GM19468 (cell line): ENCODE measurements at regions not wholly inside any gene's neighbourhood (a gene's known extent, or its start where the extent isn't known, plus 50 kb on each side); places are given as distances from the start of the nearest gene placed in this dataset.

Experiments used
- ATAC-seq: cut with Tn5 transposase; IDR thresholded peaks from one replicate; pipeline ENCODE4 v1.9.1; 2021; ENCODE audit warnings: mild to moderate bottlenecking, moderate library complexity, moderate number of reproducible peaks; ENCODE audit not compliant: unreplicated experiment; ENCODE audit errors: extremely low read depth

DNA sequence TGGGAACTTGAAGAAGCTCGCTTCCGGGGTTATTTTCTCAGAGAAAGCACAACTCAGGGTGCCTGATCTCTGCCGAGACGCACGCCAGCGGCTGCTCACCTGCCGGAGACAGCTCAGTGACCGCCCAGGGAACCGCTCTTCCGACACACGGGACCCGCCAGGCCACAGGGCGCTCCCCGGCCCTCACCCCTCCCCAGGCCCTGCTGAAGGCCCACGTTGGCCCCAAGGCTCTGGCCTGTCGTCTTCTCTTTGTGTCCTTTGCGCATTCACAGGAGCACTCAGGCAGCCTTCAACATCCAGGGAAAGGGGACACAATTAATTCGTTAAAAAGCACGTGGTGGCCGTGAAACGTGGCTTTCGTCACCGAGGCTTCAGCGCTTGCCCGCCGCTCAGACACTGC is 276.3 kb upstream of the SALL3 start:
- ATAC-seq: no peak

GRCh38 chr18:78704971-78705461 is 274.6 kb upstream of the SALL3 start:
- ATAC-seq: no peak

DNA sequence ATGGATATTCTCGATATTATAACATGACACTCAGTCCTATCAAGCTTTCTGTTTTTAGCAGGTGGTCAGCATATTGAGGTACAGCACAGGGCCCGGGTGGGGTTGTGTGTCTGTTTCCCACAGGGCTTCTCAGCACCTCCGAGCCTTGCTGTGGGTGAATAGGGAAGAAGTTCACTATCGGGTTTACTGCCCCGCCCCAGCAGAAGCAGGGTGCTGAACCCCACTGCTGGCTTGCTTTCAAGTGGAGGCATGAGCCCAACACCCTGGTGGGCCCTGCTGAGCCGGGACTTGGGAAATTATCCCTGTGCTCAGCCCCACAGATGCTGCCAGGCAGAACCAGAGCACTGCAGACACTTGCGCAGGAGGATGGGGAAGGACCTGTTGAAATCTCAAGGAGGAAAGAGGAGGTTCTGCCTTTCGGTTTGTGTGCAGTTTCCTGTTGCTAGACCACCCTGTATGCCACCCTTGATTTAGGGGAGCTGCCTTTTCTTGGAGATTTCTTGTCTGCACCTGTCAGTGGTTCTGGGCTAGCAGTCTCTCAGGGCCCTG is 270.3 kb upstream of the SALL3 start:
- ATAC-seq: no peak

DNA sequence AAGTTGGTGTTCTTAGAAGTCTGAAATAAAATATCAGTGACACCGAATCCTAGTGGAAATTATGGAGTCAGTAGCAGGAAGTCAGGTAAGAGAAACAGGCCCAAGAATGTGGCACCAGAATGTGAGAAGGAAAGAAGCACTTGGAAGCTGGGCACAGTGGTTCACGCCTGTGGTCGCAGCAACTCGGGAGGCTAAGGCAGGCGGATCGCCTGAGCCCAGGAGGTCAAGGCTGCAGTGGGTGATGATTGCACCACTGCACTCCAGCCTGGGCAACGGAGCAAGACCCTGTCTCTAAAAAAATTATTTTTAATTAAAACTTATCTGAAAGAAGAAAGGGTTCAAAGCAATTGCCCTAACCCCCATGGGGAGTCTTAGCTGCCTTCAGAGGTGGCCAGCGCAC is 268.3 kb upstream of the SALL3 start:
- no peak for ATAC-seq

DNA sequence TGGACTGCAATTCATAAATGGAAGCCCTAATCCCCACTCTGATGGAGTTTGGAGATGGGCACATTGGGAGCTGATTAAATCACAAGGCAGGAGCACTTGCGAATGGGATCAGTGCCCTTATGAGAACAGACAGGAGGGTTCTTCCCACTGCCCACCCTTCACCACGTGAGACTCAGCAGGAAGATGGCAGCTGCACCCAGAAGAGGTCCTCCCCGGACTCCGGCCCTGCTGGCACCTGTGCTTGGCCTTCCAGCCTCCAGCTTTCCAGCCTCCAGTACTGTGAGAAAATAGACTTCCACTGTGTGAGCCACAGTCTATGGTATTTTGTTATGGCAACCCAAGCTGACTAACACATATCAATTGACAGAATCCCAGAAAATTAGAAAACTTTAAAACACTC is 267.6 kb upstream of the SALL3 start:
- ATAC-seq: no peak

- no peak for ATAC-seq
Observed at GRCh38 chr18:78713069-78713468, 266.5 kb upstream of the SALL3 start.

DNA sequence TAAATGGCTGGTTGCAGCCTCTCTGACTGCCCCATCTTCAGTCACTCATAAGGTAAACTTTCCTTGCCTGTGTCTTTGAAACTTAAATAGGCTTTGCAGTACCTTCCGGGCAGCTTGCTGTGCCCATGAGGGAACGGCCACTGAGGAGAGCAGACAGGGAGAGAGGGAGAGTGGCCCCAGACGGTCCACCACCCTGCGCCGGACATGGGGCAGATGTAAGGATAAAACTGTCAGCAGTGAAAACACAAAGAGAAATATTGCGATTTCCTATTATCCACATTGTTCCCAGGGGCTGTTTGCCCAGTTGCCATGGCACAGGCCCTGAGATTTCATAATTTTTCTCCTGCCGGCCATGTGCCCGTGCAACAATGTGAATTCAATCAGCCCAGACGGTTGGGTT is 265.9 kb upstream of the SALL3 start:
- ATAC-seq: no peak

DNA sequence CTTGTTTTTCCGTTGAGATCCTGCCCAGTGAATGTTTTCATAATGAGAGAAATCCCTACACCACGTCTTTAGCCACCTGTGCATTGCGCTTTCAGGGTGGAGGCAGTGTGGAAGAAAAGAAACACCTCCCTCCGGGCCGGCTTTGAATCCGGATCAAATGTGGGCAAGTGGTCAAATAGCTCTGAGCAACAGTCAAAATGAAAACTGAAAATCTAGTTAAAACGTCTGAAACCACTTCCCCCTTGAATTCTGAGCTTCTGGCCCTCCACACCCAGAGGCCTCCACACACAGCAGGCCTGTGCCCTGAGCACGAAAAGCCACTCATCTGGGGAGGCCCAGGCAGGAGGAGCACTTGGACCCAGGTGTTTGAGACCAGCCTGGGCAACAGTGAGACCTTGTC is 263.6 kb upstream of the SALL3 start:
- no peak for ATAC-seq

DNA sequence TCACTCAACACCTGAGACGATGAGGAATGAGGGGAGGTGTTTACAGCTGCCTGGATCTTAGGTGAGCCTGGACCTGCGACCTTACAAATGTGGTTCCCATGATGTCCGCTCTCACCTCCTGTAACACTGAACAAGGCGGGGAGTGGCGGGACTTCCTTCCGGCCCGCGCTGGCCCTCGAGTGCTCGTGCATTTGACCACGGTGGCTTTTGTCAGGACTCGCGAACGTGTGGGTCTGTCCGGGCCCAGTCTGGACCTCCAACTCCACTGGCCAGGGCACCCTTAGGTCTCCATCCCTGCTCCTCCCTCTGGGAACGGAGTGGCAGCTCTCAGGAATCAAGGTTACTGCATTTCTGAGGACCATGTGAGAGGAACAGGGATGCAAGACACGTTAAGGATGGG is 263.0 kb upstream of the SALL3 start:
- ATAC-seq: no peak

DNA sequence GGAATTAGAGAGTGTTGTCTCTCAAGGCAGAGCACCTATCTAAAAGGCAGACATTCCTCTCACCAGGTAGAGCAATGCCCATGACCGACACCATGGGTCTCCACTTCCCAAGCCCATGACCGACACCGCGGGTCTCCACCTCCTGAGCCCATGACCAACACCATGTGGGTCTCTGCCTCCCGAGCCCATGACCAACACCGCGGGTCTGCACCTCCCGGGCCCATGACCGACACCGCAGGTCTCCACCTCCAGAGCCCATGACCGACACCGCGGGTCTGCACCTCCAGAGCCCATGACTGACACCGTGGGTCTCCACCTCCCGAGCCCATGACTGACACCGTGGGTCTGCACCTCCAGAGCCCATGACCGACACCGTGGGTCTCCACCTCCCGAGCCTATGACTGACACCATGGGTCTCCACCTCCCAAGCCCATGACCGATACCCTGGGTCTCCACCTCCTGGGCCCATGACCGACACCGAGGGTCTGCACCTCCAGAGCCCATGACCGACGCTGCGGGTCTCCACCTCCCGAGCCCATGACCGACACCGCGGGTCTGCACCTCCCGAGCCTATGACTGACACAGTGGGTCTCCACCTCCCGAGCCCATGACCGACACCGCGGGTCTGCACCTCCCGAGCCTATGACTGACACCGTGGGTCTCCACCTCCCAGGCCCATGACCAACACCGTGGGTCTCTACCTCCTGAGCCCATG is 262.4 kb upstream of the SALL3 start:
- ATAC-seq: no peak

DNA sequence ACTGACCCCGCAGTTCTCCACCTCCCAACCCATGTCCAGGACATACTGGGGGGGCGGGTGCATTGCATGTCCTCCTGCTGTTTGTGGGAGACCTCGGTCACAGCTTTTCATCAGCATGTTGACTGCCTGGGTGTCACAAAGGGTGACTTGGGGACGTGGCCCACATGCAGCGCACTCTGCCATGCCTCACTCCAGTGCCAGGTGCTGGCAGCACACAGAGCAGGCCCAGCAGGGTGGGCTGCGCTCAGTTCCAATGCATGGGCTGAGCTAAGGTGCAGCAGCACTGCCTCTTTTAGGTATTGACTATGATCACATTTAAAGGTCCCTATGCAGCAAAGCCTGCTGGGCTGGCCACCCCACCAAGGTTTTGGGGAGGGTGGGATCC is 261.9 kb upstream of the SALL3 start:
- ATAC-seq: no peak

GRCh38 chr18:78719821-78720220 is 259.8 kb upstream of the SALL3 start:
- ATAC-seq: no peak

DNA sequence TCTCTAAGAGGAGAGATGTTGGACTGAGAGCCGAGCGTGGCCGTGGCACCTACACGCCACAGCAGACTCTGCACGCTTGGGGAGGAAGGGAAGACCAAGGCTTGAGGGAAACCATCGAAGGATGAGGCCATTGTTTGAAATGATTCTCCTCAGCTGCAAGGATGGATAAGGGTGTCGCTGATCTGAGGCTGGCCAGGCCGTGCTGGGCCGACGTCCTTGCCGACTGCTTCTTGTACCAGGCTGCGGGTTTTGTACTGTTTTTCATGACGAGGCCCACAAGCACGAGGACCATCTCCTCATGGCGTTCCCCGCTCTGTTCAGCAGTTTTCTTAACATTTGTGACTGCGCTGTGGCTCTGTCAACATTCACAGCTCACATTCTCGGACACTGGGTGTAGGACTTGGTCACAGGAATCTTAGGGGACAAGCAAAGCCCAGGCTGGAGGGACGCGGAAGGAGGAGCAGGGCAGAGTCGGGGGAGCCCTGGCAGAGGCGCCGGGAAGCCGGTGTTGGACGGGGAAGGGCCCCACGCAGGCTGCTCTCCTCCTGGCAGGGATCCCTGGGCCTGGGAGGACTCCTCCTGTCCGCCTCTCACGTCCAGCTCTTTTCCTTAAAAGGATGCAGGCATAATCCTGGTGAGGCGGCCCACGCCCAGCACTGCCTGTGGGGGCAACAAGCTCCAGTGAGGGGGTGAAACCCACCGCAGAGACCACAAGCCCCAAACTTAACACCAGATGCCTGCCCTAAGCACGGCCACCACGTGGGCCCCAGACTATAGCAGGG is 259.0 kb upstream of the SALL3 start:
- ATAC-seq: no peak

- no peak for ATAC-seq
Observed at GRCh38 chr18:78721238-78721875, 258.3 kb upstream of the SALL3 start.

GRCh38 chr18:78721981-78722380 is 257.6 kb upstream of the SALL3 start:
- no peak for ATAC-seq

GRCh38 chr18:78722386-78722785 is 257.2 kb upstream of the SALL3 start:
- ATAC-seq: no peak

GRCh38 chr18:78722929-78723710 is 256.5 kb upstream of the SALL3 start:
- ATAC-seq: no peak

DNA sequence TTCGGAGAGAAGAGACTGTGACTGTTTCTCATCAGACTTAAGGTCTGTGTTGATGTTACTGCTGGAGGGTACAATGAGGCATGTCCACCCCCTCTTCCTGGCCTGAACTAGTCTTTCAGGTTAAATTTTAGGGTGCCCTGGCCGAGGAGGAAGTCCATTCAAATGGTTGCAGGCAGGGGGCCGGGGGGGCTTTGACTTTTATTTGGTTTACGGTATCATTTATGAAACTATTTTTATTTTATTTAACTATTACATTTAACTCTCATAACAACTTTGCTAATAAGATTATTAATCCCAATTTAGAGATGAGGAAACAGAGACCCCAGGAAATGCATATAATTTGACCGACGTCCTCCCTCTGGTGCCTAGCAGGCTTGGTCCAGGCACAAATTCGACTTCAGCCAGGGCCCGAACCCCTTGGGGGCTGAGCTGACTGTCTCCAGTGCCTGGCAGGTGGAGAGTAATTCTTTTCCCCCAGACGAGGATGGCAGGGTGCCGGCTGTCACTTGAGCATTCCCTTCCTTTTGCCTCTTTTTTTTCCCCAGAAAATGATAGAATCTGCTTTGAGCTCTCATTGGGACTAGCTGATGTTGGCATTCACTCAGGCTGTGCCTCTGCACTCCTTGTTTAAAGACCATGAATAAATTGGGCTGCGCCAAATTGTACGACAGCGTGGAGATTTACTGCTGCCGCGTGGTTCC is 255.3 kb upstream of the SALL3 start:
- no peak for ATAC-seq

- no peak for ATAC-seq
Observed at GRCh38 chr18:78725426-78725825, 254.2 kb upstream of the SALL3 start.
